ENCODE measurements at regions not wholly inside any gene's neighbourhood (a gene's known extent, or its start where the extent isn't known, plus 50 kb on each side); places are given as distances from the start of the nearest gene placed in this dataset.

- intact Hi-C loops (cut with DNase I): no loop called here
- WGBS, 3 donors: 44 to 72% (median 65%) methylated on average over 3 of the region's 3 CpGs
- ATAC-seq (no peak), DNase-seq (no peak)
- Histone ChIP-seq H3K27ac (no peak overlapping the region), H3K27me3 (ENCODE audit: insufficient read depth in 3 of 3, low read length in 2 of 3) (peaks cover 0 to 8% (median 2%) of the 10 kb centered on the region in 3 donors), H3K36me3 (ENCODE audit: insufficient read depth in 1 of 2, low read depth in 1 of 2) (no peaks in the 10 kb centered on the region), H3K4me3 (no peak overlapping the region), H3K4me1 (no peaks in the 10 kb centered on the region), H3K9me3 (no peaks in the 10 kb centered on the region)
- no peak for TF ChIP-seq CTCF (IDR thresholded peaks at IDR 0.05)
These were observed 88.1 kb upstream of the ANKRD34C start for GRCh38 chr15:79194386-79194785.

GRCh38 chr15:79193549-79193948 lies 89.0 kb upstream of the ANKRD34C start:
- Histone ChIP-seq H3K36me3 (ENCODE audit: insufficient read depth in 1 of 2, low read depth in 1 of 2) (no peaks in the 10 kb centered on the region), H3K27ac (no peak overlapping the region), H3K4me3 (no peak overlapping the region), H3K27me3 (ENCODE audit: insufficient read depth in 3 of 3, low read length in 2 of 3) (peaks cover 0 to 5% (median 2%) of the 10 kb centered on the region in 3 donors), H3K9me3 (no peaks in the 10 kb centered on the region), H3K4me1 (no peaks in the 10 kb centered on the region)
- DNase-seq: no peak
- intact Hi-C loops (cut with DNase I): no loop called here
- no peak for ATAC-seq
- TF ChIP-seq CTCF (IDR thresholded peaks at IDR 0.05): no peak
- 69 to 95% (median 92%) methylated on average over 2 of the region's 2 CpGs for WGBS, 3 donors

- intact Hi-C loops (cut with DNase I): no loop called here
- DNase-seq: no peak
- no peaks in the 10 kb centered on the region for H3K9me3 ChIP-seq
- H3K4me1 ChIP-seq: no peaks in the 10 kb centered on the region
- 34 to 37% (median 36%) methylated on average over 6 of the region's 6 CpGs for WGBS, 3 donors
- no peak for TF ChIP-seq CTCF (IDR thresholded peaks at IDR 0.05)
- peak in 3 of 4 donors; percentile 24 to 39 (median 35) for ATAC-seq
- no peaks in the 10 kb centered on the region for H3K36me3 ChIP-seq (ENCODE audit: insufficient read depth in 1 of 2, low read depth in 1 of 2)
- H3K27me3 ChIP-seq (ENCODE audit: insufficient read depth in 3 of 3, low read length in 2 of 3): peaks cover 0 to 5% (median 2%) of the 10 kb centered on the region in 3 donors
- no peak overlapping the region for H3K27ac ChIP-seq
- H3K4me3 ChIP-seq: no peak overlapping the region
These were observed 89.4 kb upstream of the ANKRD34C start for GRCh38 chr15:79193103-79193502.

GRCh38 chr15:79192462-79193036 lies 90.0 kb upstream of the ANKRD34C start:
- no peak overlapping the region for H3K27ac ChIP-seq
- H3K4me1 ChIP-seq: no peaks in the 10 kb centered on the region
- intact Hi-C loops (cut with DNase I): no loop called here
- ATAC-seq (peak in 2 of 4 donors; percentile 47 to 70), DNase-seq (no peak)
- H3K9me3 ChIP-seq: no peaks in the 10 kb centered on the region
- peaks cover 0 to 5% (median 2%) of the 10 kb centered on the region in 3 donors for H3K27me3 ChIP-seq (ENCODE audit: insufficient read depth in 3 of 3, low read length in 2 of 3)
- H3K36me3 ChIP-seq (ENCODE audit: insufficient read depth in 1 of 2, low read depth in 1 of 2): no peaks in the 10 kb centered on the region
- 39 to 53% (median 40%) methylated on average over 10 of the region's 10 CpGs for WGBS, 3 donors
- no peak for TF ChIP-seq CTCF (IDR thresholded peaks at IDR 0.05)
- H3K4me3 ChIP-seq: no peak overlapping the region

- Histone ChIP-seq H3K27ac (no peak overlapping the region), H3K4me1 (no peaks in the 10 kb centered on the region), H3K36me3 (ENCODE audit: insufficient read depth in 1 of 2, low read depth in 1 of 2) (no peaks in the 10 kb centered on the region), H3K9me3 (no peaks in the 10 kb centered on the region), H3K4me3 (no peak overlapping the region), H3K27me3 (ENCODE audit: insufficient read depth in 3 of 3, low read length in 2 of 3) (no peaks in the 10 kb centered on the region)
- ATAC-seq: no peak
- TF ChIP-seq CTCF (IDR thresholded peaks at IDR 0.05): no peak
- 80 to 82% (median 81%) methylated on average over 8 of the region's 8 CpGs for WGBS, 3 donors
- intact Hi-C loops (cut with DNase I): no loop called here
- no peak for DNase-seq
These were observed 92.4 kb upstream of the ANKRD34C start for GRCh38 chr15:79190093-79190492.

Data from psoas muscle (tissue), 7 donors.